ENCODE measurements at regions not wholly inside any gene's neighbourhood (a gene's known extent, or its start where the extent isn't known, plus 50 kb on each side); places are given as distances from the start of the nearest gene placed in this dataset.
"Not testable (repeated sequence)": the region's sequence is repeated elsewhere in the genome, so short reads cannot be mapped to it uniquely, and the experiment has no call there.

GRCh38 chr6:16883414-16883813, 122.2 kb upstream of the ATXN1 start:
- H3K27ac Mint-ChIP-seq (ENCODE audit: unreplicated experiment): no peak overlapping the region
- peaks cover 10% of the 10 kb centered on the region for H3K4me1 Mint-ChIP-seq (ENCODE audit: unreplicated experiment)
- H3K9me3 Mint-ChIP-seq (ENCODE audit: unreplicated experiment): peaks cover 10% of the 10 kb centered on the region
- H3K4me3 Mint-ChIP-seq (ENCODE audit: unreplicated experiment): no peak overlapping the region
- DNase-seq (ENCODE audit: extremely low spot score, unreplicated experiment): no peak
- H3K27me3 Mint-ChIP-seq (ENCODE audit: unreplicated experiment): no peaks in the 10 kb centered on the region
- TF ChIP-seq, protein P1, sequence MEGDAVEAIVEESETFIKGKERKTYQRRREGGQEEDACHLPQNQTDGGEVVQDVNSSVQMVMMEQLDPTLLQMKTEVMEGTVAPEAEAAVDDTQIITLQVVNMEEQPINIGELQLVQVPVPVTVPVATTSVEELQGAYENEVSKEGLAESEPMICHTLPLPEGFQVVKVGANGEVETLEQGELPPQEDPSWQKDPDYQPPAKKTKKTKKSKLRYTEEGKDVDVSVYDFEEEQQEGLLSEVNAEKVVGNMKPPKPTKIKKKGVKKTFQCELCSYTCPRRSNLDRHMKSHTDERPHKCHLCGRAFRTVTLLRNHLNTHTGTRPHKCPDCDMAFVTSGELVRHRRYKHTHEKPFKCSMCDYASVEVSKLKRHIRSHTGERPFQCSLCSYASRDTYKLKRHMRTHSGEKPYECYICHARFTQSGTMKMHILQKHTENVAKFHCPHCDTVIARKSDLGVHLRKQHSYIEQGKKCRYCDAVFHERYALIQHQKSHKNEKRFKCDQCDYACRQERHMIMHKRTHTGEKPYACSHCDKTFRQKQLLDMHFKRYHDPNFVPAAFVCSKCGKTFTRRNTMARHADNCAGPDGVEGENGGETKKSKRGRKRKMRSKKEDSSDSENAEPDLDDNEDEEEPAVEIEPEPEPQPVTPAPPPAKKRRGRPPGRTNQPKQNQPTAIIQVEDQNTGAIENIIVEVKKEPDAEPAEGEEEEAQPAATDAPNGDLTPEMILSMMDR (IDR thresholded peaks at IDR 0.05): no peak
- H3K36me3 Mint-ChIP-seq (ENCODE audit: unreplicated experiment): no peaks in the 10 kb centered on the region

- no peak for DNase-seq (ENCODE audit: extremely low spot score, unreplicated experiment)
- TF ChIP-seq, protein P1 (IDR thresholded peaks at IDR 0.05): no peak
- no peak overlapping the region for H3K4me3 Mint-ChIP-seq (ENCODE audit: unreplicated experiment)
- H3K4me1 Mint-ChIP-seq (ENCODE audit: unreplicated experiment): peaks cover 10% of the 10 kb centered on the region
- no peak overlapping the region for H3K27ac Mint-ChIP-seq (ENCODE audit: unreplicated experiment)
- peaks cover 19% of the 10 kb centered on the region for H3K9me3 Mint-ChIP-seq (ENCODE audit: unreplicated experiment)
- no peaks in the 10 kb centered on the region for H3K27me3 Mint-ChIP-seq (ENCODE audit: unreplicated experiment)
- no peaks in the 10 kb centered on the region for H3K36me3 Mint-ChIP-seq (ENCODE audit: unreplicated experiment)
Measured at GRCh38 chr6:16882230-16882629, 121.0 kb upstream of the ATXN1 start.

- not testable (repeated sequence) for H3K4me1 Mint-ChIP-seq (ENCODE audit: unreplicated experiment); H3K4me3 Mint-ChIP-seq (ENCODE audit: unreplicated experiment); H3K27ac Mint-ChIP-seq (ENCODE audit: unreplicated experiment); H3K36me3 Mint-ChIP-seq (ENCODE audit: unreplicated experiment); DNase-seq (ENCODE audit: extremely low spot score, unreplicated experiment); H3K27me3 Mint-ChIP-seq (ENCODE audit: unreplicated experiment)
- H3K9me3 Mint-ChIP-seq (ENCODE audit: unreplicated experiment): peaks cover 19% of the 10 kb centered on the region
Measured at GRCh38 chr6:16876852-16877251, 115.6 kb upstream of the ATXN1 start.

DNA sequence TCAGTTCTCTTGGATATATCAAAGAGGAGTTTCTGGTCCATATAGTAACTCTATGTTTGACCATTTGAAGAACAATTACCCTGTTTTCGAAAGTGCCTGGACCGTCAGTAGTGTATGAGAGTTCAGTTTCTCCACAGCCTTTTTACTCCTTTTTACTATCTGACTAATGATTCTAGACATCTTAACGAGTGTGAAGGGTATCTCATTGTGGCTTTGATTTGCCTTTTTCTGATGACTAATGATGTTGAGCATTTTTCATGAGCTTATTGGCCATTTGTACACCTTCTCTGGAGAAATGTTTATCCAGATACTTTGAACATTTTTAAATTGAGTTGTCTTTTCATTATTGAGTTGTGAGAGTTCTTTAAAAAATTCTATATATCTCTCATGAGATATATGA, 114.9 kb upstream of the ATXN1 start:
- H3K36me3 Mint-ChIP-seq (ENCODE audit: unreplicated experiment): no peaks in the 10 kb centered on the region
- TF ChIP-seq, protein P1 (IDR thresholded peaks at IDR 0.05): no peak
- peaks cover 3% of the 10 kb centered on the region for H3K27me3 Mint-ChIP-seq (ENCODE audit: unreplicated experiment)
- H3K4me3 Mint-ChIP-seq (ENCODE audit: unreplicated experiment): no peak overlapping the region
- no peak for DNase-seq (ENCODE audit: extremely low spot score, unreplicated experiment)
- H3K9me3 Mint-ChIP-seq (ENCODE audit: unreplicated experiment): peaks cover 16% of the 10 kb centered on the region
- H3K27ac Mint-ChIP-seq (ENCODE audit: unreplicated experiment): no peak overlapping the region
- H3K4me1 Mint-ChIP-seq (ENCODE audit: unreplicated experiment): no peaks in the 10 kb centered on the region

DNA sequence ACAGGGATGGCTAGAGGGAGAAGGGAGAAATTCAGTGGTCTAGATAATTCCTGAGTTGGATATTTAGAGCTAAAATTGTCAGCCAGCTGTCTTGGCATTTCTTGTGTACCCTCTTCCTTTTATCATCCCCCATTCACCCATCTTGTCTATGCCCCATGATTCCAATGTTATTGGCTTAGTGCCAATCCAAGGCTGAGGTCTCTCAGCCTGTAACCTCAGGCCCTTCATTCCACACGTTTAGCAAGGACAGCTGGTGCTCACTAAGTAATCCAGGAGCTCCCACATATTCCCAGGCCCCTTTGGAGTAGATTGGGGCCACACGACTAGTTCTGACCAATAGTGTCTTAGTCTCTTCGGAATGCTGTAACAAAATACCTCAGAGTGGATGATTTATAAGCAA, 112.4 kb upstream of the ATXN1 start:
- no peak for DNase-seq (ENCODE audit: extremely low spot score, unreplicated experiment)
- Mint-ChIP-seq H3K27ac (ENCODE audit: unreplicated experiment) (no peak overlapping the region), H3K27me3 (ENCODE audit: unreplicated experiment) (peaks cover 3% of the 10 kb centered on the region), H3K4me3 (ENCODE audit: unreplicated experiment) (no peak overlapping the region), H3K36me3 (ENCODE audit: unreplicated experiment) (no peaks in the 10 kb centered on the region), H3K9me3 (ENCODE audit: unreplicated experiment) (peaks cover 16% of the 10 kb centered on the region), H3K4me1 (ENCODE audit: unreplicated experiment) (peaks cover 7% of the 10 kb centered on the region)
- TF ChIP-seq, protein P1 (IDR thresholded peaks at IDR 0.05): no peak
